ENCODE measurements at regions not wholly inside any gene's neighbourhood (a gene's known extent, or its start where the extent isn't known, plus 50 kb on each side); places are given as distances from the start of the nearest gene placed in this dataset.

DNA sequence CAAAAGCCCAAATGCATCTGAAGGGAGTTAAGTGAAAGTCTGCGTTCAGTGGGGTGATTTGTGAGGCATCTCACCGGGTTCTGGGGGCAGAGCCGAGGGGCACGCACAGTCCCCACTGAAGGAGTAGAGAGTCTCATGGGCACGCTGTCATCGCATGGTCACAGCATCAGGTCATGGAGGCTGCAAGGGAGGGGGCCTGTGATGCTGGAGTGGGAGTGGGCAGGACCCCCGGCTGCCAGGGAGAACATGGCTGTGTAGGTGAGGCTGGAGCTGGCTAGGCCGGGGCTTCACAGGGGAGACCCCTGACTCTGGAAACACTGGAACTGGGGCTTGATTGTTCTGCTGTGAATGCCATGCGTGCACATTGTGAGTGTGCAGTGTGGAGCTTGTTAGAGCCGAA, 360.5 kb downstream of the IRX2 start:
- Histone ChIP-seq H3K79me1 (ENCODE audit: low read depth, low read length) (no peaks in the 10 kb centered on the region), H2BK12ac (ENCODE audit: low read depth, low read length) (no peak overlapping the region), H2BK120ac (replicated peaks; ENCODE audit: low read depth, low read length) (no peak overlapping the region), H2AK5ac (ENCODE audit: low read depth, low read length) (no peak overlapping the region), H3K4me1 (replicated peaks in 1 of 4; ENCODE audit: control insufficient read depth in 3 of 4, insufficient read depth in 4 of 4, low read length in 3 of 4) (no peaks in the 10 kb centered on the region), H4K8ac (ENCODE audit: extremely low read depth, insufficient read depth, low read length) (no peak overlapping the region), H3K56ac (replicated peaks; ENCODE audit: insufficient read length, low read depth, low read length) (no peak overlapping the region), H3K23me2 (ENCODE audit: low read depth, low read length) (no peaks in the 10 kb centered on the region), H2BK20ac (ENCODE audit: low read length) (no peak overlapping the region), H3K4ac (replicated peaks; ENCODE audit: insufficient read length, low read depth, low read length) (no peak overlapping the region), H3K9ac (replicated peaks in 1 of 4; ENCODE audit: extremely low read depth in 1 of 4, low read depth in 3 of 4, low read length in 3 of 4) (no peak overlapping the region), H3K14ac (ENCODE audit: insufficient read length) (no peak overlapping the region), H3K9me3 (ENCODE audit: insufficient read depth in 2 of 2, low read depth in 1 of 2, low read length in 1 of 2) (no peaks in the 10 kb centered on the region), H3K36me3 (ENCODE audit: control insufficient read depth in 2 of 4, insufficient read depth in 4 of 4, low read length in 3 of 4) (no peaks in the 10 kb centered on the region), H3K27ac (ENCODE audit: low read depth, low read length) (no peak overlapping the region), H3K4me2 (ENCODE audit: insufficient read depth in 1 of 2, low read depth in 2 of 2, low read length in 2 of 2) (no peak overlapping the region), H2BK15ac (ENCODE audit: low read length) (no peak overlapping the region), H4K5ac (ENCODE audit: insufficient read length, low read depth, low read length) (no peak overlapping the region), H2AFZ (ENCODE audit: low read length) (no peak overlapping the region), H2BK5ac (ENCODE audit: low read depth, low read length) (no peak overlapping the region), H3K18ac (ENCODE audit: extremely low read depth, low read length) (no peak overlapping the region), H4K91ac (replicated peaks; ENCODE audit: insufficient read length, low read length) (no peak overlapping the region), H3K4me3 (ENCODE audit: extremely low read depth in 1 of 4, insufficient read depth in 2 of 4, low read depth in 3 of 4, low read length in 4 of 4) (no peak overlapping the region), H4K20me1 (replicated peaks in 1 of 2; ENCODE audit: control insufficient read depth in 1 of 2, insufficient read depth in 2 of 2, low read length in 2 of 2) (no peaks in the 10 kb centered on the region), H3K27me3 (replicated peaks in 1 of 4; ENCODE audit: control insufficient read depth in 3 of 4, extremely low read depth in 1 of 4, insufficient read depth in 3 of 4, low read length in 3 of 4) (no peaks in the 10 kb centered on the region), H3K23ac (ENCODE audit: insufficient read length) (no peak overlapping the region), H3K79me2 (ENCODE audit: control insufficient read depth in 1 of 2, insufficient read depth in 2 of 2, low read length in 2 of 2) (no peaks in the 10 kb centered on the region)
- ChIA-PET POLR2A (ENCODE audit: partially characterized antibody) (no interaction called here), CTCF (ENCODE audit: partially characterized antibody) (no interaction called here)
- FAIRE-seq: no peak
- 82% methylated on average over 10 of the region's 10 CpGs; no CpG with 5 or more reads in 1 of the 2 experiments for WGBS, 2 experiments (ENCODE audit: extremely low coverage in 1 of 2, insufficient coverage in 1 of 2, insufficient read length in 1 of 2, insufficient replicate concordance in 2 of 2, low coverage in 1 of 2, low lambda C conversion rate in 2 of 2, missing lambda C conversion rate in 1 of 2)
- no peak for DNase-seq (ENCODE audit: low read depth in 1 of 2, low spot score in 2 of 2)
- no peak for TF ChIP-seq KDM5A (IDR thresholded peaks at IDR 0.05; ENCODE audit: low read length)
- no peak for TF ChIP-seq PHF8 (conservative IDR thresholded peaks at IDR 0.05; ENCODE audit: low read depth, low read length)
- no peak for TF ChIP-seq ASH2L (IDR thresholded peaks at IDR 0.05; ENCODE audit: low read length)
- no peak for TF ChIP-seq EP300 (IDR thresholded peaks at IDR 0.05; ENCODE audit: borderline replicate concordance in 1 of 2, low read depth in 2 of 2, low read length in 2 of 2)
- no peak for TF ChIP-seq RAD21 (IDR thresholded peaks at IDR 0.05 in 1 of 2, conservative IDR thresholded peaks at IDR 0.05 in 1 of 2; ENCODE audit: low read depth in 2 of 2, low read length in 2 of 2)
- no peak for TF ChIP-seq NANOG (IDR thresholded peaks at IDR 0.05; ENCODE audit: insufficient read depth, low read depth, low read length, poor library complexity, severe bottlenecking)
- no peak for TF ChIP-seq SUZ12 (IDR thresholded peaks at IDR 0.05; ENCODE audit: low read length)
- TF ChIP-seq SRF (IDR thresholded peaks at IDR 0.05; ENCODE audit: low read depth, low read length): no peak
- no peak for TF ChIP-seq FOSL1 (IDR thresholded peaks at IDR 0.05; ENCODE audit: insufficient read depth, low read depth, low read length)
- TF ChIP-seq RXRA (IDR thresholded peaks at IDR 0.05; ENCODE audit: insufficient read depth, low read depth, low read length): no peak
- TF ChIP-seq HDAC2 (IDR thresholded peaks at IDR 0.05; ENCODE audit: borderline replicate concordance in 1 of 2, low read depth in 2 of 2, low read length in 2 of 2): no peak
- TF ChIP-seq MAFK (IDR thresholded peaks at IDR 0.05; ENCODE audit: low read depth, low read length): no peak
- no peak for TF ChIP-seq BACH1 (IDR thresholded peaks at IDR 0.05; ENCODE audit: low read length)
- no peak for TF ChIP-seq TBP (IDR thresholded peaks at IDR 0.05; ENCODE audit: low read depth, low read length)
- no peak for TF ChIP-seq CHD2 (IDR thresholded peaks at IDR 0.05; ENCODE audit: low read length)

All from H1 (cell line).